Gastrocnemius medialis (tissue), 4 donors: ENCODE measurements at regions not wholly inside any gene's neighbourhood (a gene's known extent, or its start where the extent isn't known, plus 50 kb on each side); places are given as distances from the start of the nearest gene placed in this dataset.

Experiments used
- ATAC-seq, 2 donors: fragments of 150-250 bp; one replicate each; pipeline ENCODE4 v1.9.1; 2016
- DNase-seq, 2 donors: peaks; one replicate each; pipeline ENCODE4 v3.0.0-alpha.2; 2019
- H3K27ac ChIP-seq, 4 donors: fragments of 200-600 bp; sonication (generic); 1 replicate in 1 of 4; 2 replicates in 3 of 4; pipeline ENCODE4 v1.5.1; 2016 to 2018; ENCODE audit warnings: mild to moderate bottlenecking in 2 of 4, moderate library complexity in 1 of 4
- H3K27me3 ChIP-seq, 3 donors: fragments of 200-600 bp; sonication (generic) in 2 of 3; 1 replicate in 1 of 3; 2 replicates in 2 of 3; pipeline versions ENCODE4 v1.5.1 to v1.6.0; 2016 to 2019; ENCODE audit warnings: mild to moderate bottlenecking in 1 of 3, moderate library complexity in 1 of 3
- H3K36me3 ChIP-seq, 2 donors: fragments of 200-600 bp; sonication (generic) in 1 of 2; one replicate each; pipeline ENCODE4 v1.5.1; 2017 to 2018
- H3K4me1 ChIP-seq, 2 donors: fragments of 200-600 bp; sonication (generic) in 1 of 2; one replicate each; pipeline ENCODE4 v1.5.1; 2016 to 2017; ENCODE audit warnings: mild to moderate bottlenecking in 2 of 2
- H3K4me3 ChIP-seq, 4 donors: fragments of 200-600 bp; sonication (generic) in 3 of 4; 1 replicate in 1 of 4; 2 replicates in 3 of 4; pipeline ENCODE4 v1.5.1; 2016 to 2019; ENCODE audit warnings: mild to moderate bottlenecking in 2 of 4
- H3K9me3 ChIP-seq, 3 donors: fragments of 200-600 bp; sonication (generic) in 2 of 3; 1 replicate in 1 of 3; 2 replicates in 2 of 3; pipeline ENCODE4 v1.5.1; 2016 to 2019
- CTCF ChIP-seq, 5 experiments: fragments of 450-650 bp in 3 of 5; fragments of 200-600 bp in 2 of 5; sonication (generic) in 2 of 5; IDR thresholded peaks in 4 of 5; conservative IDR thresholded peaks in 1 of 5; 1 replicate in 4 of 5; 2 replicates in 1 of 5; pipeline ENCODE4 v1.5.1; 2016 to 2019; ENCODE audit warnings: antibody characterized with exemption in 5 of 5, mild to moderate bottlenecking in 3 of 5, moderate library complexity in 3 of 5
- POLR2A ChIP-seq, 2 donors: fragments of 450-650 bp; IDR thresholded peaks; one replicate each; pipeline ENCODE4 v1.6.1; 2017; ENCODE audit warnings: antibody characterized with exemption in 2 of 2, mild to moderate bottlenecking in 2 of 2, moderate library complexity in 2 of 2
- in situ Hi-C, 4 donors: fragments of 200-750 bp; cut with MboI; loops; one replicate each; pipeline versions ENCODE4 v1.15.0 to v1.8.0; 2017; ENCODE audit warnings: low sequenced_read_pairs in 4 of 4
- intact Hi-C: fragments of 100-400 bp; cut with DNase I; formaldehyde crosslinking; loops from one replicate; pipeline ENCODE4 v1.15.1; 2023; ENCODE audit warnings: low total_unique reads

- Histone ChIP-seq H3K4me3 (no peak overlapping the region), H3K36me3 (no peaks in the 10 kb centered on the region), H3K27ac (no peak overlapping the region), H3K9me3 (no peaks in the 10 kb centered on the region), H3K4me1 (no peaks in the 10 kb centered on the region), H3K27me3 (no peaks in the 10 kb centered on the region)
- in situ Hi-C loops, result no loop called here
- no peak for ATAC-seq
- no peak for TF ChIP-seq POLR2A (IDR thresholded peaks at IDR 0.05)
- no peak for TF ChIP-seq CTCF (IDR thresholded peaks at IDR 0.05 in 4 of 5, conservative IDR thresholded peaks at IDR 0.05 in 1 of 5)
- no peak for DNase-seq
- intact Hi-C loops, result no loop called here
These were observed 328.9 kb downstream of the CHL1 start for GRCh38 chr3:525415-525814.

GRCh38 chr3:535566-536416 lies 339.2 kb downstream of the CHL1 start:
- H3K36me3 ChIP-seq, result no peaks in the 10 kb centered on the region
- no peaks in the 10 kb centered on the region for H3K9me3 ChIP-seq
- intact Hi-C loops (no loop called here), in situ Hi-C loops (no loop called here)
- TF ChIP-seq CTCF (IDR thresholded peaks at IDR 0.05 in 4 of 5, conservative IDR thresholded peaks at IDR 0.05 in 1 of 5), result no peak
- TF ChIP-seq POLR2A (IDR thresholded peaks at IDR 0.05), result no peak
- no peaks in the 10 kb centered on the region for H3K4me1 ChIP-seq
- H3K27ac ChIP-seq, result no peak overlapping the region
- ATAC-seq (no peak), DNase-seq (no peak)
- H3K4me3 ChIP-seq, result peak overlapping the region in 3 of 4 donors; percentile 34 to 38 (median 37)
- H3K27me3 ChIP-seq, result no peaks in the 10 kb centered on the region

- Histone ChIP-seq H3K9me3 (no peaks in the 10 kb centered on the region), H3K4me1 (no peaks in the 10 kb centered on the region), H3K27ac (no peak overlapping the region), H3K36me3 (no peaks in the 10 kb centered on the region), H3K4me3 (peak overlapping the region in 3 of 4 donors; percentile 34 to 38 (median 37)), H3K27me3 (no peaks in the 10 kb centered on the region)
- in situ Hi-C loops (no loop called here), intact Hi-C loops (no loop called here)
- ATAC-seq, result no peak
- TF ChIP-seq CTCF (IDR thresholded peaks at IDR 0.05 in 4 of 5, conservative IDR thresholded peaks at IDR 0.05 in 1 of 5) (no peak), POLR2A (IDR thresholded peaks at IDR 0.05) (no peak)
- no peak for DNase-seq
These were observed 339.9 kb downstream of the CHL1 start for GRCh38 chr3:536417-536813.

GRCh38 chr3:541062-541801 lies 344.7 kb downstream of the CHL1 start:
- no peak overlapping the region for H3K4me3 ChIP-seq
- in situ Hi-C loops (no loop called here), intact Hi-C loops (no loop called here)
- TF ChIP-seq POLR2A (IDR thresholded peaks at IDR 0.05) (no peak), CTCF (IDR thresholded peaks at IDR 0.05 in 4 of 5, conservative IDR thresholded peaks at IDR 0.05 in 1 of 5) (no peak)
- H3K27me3 ChIP-seq, result no peaks in the 10 kb centered on the region
- H3K9me3 ChIP-seq, result no peaks in the 10 kb centered on the region
- H3K27ac ChIP-seq, result no peak overlapping the region
- H3K4me1 ChIP-seq, result peaks cover 3 to 5% of the 10 kb centered on the region in 2 donors
- no peaks in the 10 kb centered on the region for H3K36me3 ChIP-seq
- DNase-seq (no peak), ATAC-seq (no peak)
